Activated T-cell treated with anti-CD3 and anti-CD28 coated beads, Interleukin-2, amount 50 U/mL, for 48 hours (primary cell): ENCODE measurements at regions not wholly inside any gene's neighbourhood (a gene's known extent, or its start where the extent isn't known, plus 50 kb on each side); places are given as distances from the start of the nearest gene placed in this dataset.

Experiments used
- DNase-seq, 2 experiments: peaks; one replicate each; pipeline ENCODE4 v3.0.0-alpha.2; 2020

DNA sequence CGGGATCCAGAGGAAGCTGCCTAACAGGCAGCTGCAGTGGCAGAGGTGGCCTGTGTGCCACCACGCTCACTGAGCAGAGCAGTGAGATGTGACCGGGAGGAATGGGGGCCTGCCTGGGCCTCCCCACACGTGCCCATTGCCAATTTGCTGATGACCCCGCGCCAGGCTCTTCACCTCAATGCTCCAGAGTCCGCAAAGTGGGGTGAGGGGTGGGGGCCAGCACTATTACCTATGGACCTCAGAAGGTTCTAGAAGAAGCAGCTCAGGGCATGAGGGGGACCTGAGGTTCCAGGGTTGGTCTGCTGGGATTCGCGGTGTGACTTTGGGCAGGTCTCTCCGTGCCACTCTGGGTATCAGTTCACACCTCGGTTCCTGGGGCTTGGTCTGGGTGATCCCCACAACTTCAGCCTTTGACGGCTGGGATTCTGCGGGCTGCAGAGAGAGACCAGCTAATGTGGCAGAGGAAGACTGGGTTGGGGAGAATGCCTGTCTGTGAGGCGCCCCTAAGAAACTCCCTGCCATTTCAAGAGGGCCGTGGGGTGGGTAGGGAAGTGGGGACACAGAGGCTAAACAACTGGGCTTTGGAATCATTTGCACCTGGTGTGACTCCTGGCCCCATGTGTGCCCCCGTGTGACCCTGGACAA is 231.0 kb upstream of the MVB12B start:
- DNase-seq: no peak

DNA sequence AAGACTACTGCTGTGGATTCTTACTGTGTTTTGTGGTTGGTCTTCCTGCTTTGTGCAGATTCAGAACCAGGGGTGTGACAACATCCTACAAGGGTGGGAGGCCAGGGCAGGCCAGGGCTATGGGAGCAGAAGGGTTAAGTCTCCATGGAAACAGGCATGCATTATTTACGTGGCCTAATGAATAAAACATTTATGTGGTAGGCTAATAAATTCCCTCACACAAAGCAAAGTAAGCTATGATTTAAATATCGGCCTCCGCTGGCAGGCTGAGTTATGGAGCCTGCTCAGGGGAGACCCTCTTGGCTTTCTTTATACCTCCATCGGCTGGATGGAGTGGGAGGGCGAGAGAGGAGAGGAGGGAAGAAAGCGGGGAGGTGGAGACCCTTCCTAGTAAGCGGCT is 230.3 kb upstream of the MVB12B start:
- no peak for DNase-seq

DNA sequence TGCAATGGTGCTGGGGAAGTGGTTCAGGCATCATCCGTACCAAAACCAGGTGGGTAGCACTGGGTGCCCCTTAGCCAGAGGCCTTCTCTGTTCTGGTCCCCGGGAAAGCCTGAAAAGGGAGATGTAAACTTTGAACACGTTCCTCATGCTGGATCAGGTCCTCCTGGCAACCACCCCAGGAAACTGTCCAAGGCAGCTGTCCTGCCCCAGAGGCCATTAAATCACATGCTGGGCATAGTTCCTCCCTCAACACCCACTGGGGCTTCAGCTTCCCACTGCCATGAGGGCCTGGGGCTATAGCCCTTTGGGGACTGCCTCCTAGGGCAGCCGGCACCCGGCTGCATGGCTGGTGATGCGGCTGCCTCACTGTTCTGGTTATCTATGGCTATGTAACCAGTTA is 228.9 kb upstream of the MVB12B start:
- no peak for DNase-seq

DNA sequence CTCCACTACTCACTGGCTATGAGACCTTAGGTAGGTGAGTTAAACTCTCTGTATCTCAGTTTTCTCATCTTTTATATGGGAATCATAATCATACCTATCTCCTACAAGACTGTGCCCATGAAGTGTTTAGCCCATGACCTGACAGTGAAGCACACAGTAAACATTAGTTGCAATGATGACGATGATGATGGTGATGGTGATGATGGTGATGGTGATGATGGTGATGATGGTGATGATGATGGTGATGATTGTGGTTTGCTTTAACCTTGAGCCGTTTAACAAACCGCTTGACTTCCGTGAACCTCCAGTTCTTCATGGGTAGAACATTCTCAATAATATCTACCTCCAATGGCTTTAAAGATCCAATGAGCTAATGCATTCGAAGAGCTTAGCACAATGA is 220.2 kb upstream of the MVB12B start:
- DNase-seq: no peak

DNA sequence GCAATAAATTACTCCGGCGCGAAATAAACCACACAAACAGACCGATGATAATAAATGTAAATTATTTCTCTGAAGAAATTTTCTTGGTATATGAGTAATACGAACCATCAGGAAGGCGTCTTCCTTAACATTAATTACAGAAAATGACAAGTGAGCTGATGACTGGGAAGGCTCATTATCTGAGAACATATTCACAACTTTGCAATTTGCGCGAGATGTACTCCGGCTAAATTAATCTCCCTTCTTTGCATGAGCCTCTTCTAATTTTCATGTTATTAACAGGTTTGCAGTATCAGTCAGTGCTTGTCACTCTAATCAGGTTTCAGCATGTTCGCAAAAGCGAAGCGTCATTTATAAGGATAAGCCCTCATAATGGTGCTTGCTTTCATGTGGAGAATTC is 218.9 kb upstream of the MVB12B start:
- DNase-seq: no peak

DNA sequence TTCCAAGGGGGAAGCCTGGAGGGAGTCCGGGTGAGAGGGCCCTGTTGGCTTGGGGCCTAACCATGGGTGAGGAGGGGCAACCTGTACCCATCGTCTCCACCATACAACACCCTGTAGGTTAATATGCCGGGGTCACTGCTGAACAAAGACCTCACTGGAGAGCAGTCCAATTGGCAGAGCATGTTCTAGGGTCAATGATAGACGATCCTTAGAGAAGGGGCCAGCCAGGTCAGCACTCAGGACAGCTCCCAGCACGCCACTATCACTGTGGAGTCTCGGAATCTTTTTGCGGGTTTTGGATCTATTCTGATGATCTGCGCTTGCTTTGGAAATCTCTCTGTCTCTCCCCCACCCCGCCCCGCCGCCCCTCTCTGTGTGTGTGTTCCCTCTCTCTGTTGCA is 218.4 kb upstream of the MVB12B start:
- no peak for DNase-seq

DNA sequence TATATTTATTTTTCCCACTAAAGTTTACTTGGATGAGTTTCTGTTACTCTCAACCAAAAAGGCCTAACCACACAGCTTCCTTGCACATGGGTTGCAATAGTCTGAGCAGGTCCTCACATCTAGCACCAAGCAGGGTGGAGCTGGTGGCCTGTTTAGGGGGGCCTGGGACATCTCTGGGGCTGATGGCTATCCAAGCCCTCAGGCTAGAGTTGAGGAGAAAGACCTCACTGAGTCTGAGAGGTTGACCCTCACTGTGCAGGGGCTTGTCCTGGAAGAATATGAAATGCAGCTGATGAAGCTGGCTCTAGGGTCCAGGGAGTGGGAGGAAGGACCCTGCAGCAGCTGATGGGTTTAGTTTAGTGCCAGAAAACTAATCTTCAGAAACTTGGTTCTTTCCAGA is 217.1 kb upstream of the MVB12B start:
- no peak for DNase-seq

DNA sequence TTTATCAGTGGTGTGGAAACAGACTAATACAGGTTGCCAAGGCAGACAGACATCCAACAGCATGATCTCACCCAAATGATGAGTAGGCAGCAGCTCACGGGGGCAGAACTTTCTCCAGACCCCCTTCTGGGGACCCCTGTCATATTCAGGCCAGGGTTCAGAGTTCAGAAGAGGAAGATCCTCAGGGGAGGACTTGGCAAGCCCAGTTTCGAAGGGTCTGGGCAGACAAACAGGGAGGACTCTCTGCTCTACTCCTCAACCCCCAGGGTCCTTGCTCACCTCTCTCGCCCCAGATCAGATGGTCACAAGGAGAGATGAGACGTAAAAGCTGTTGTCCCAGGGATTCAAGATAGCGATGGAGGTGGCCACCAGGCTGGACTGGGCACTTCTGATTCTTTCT is 215.1 kb upstream of the MVB12B start:
- DNase-seq: no peak

DNA sequence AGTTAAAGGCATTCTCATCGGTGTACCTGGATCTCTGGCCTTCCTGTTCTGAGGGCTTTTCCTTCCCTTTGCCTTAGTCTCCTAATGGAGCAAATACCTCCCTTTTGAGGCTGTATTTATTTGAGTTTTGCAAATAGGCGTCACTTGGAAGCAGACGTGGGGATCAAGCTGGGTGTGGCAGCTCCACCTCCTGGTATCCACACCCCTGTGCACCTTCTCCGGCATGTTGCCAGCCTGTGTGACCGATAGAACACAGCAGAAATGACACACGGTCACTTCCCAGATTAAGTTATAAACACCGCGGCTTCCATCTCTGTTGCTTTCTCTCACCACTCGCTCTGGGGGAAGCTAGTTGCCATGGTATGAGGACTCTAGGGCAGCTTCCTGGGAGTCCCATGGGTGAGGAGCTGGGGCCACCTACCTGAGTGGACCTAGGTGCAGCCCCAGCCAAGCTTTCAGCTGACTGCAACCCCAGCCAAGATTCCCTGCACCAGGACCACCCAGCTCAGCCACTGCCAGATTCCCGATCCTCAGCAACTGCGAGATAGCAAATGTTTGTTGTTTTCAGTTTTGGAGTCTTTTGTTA is 214.4 kb upstream of the MVB12B start:
- no peak for DNase-seq

DNA sequence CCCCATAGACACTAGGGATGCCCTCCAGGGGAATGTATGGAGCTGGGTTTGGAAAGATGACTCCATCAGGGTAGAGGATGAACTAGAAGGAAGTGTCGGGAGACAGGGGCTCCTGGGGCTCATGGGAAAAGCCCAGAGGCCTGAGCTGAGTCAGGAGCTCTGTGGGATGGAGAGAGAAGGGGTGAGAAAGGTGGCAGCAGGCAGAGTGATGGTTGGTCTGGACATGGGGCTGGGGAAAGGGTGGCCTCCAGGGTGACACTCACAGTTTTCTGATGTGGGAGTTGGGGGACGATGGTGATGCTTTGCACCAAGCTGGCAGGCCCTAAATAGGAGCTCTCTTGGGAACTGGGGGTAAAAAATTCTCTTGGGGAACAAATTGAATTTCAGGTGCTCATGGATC is 213.5 kb upstream of the MVB12B start:
- DNase-seq: no peak

DNA sequence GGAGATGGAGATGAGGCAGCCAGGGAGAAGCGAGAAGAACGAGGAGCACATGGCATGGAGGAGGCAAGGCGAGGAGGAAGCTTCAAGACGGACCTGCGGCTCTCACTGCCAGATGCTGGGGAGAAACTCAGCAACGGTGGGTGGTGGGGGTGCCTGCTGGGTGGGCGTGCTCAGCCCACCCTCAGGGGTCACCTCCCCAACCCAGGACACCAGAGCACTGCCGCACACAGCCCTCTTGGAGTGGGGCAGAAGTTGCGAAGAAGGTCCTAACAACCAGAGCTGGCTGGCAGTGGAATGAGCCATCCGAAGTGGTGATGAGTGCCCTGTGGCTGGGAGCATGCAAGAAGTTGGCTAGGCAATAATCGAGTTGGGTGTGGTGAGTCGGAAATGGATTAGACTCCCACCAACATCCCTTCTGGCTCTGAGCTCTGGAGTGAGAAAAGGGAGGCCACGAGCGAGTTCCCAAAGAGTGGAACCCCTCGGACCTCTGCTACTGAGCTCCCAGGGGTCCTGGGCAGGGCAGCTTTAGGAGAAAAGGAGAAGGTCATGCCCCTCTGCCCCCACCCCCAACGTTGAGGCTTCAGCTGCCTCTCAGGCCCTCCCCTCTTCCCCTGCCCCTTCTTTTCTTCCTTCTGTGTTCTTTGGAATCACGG is 212.7 kb upstream of the MVB12B start:
- no peak for DNase-seq

DNA sequence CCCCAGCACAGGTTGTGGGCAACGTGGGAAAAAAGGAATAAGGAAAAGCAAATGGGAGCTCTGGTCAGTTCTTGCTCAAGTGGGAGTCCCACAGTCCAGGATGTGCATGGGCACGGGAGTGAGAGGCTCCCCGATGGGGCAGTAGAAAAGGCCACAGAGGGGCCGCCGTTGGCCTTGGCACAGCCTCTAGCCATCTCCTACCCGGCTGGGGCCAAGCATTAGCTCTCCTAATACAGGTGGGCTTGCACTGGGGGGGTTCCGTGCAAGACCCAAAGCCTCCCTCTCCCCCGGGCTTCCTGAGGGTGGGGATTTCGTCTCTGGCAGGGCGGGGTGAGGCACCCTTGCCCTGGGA is 212.2 kb upstream of the MVB12B start:
- no peak for DNase-seq

DNA sequence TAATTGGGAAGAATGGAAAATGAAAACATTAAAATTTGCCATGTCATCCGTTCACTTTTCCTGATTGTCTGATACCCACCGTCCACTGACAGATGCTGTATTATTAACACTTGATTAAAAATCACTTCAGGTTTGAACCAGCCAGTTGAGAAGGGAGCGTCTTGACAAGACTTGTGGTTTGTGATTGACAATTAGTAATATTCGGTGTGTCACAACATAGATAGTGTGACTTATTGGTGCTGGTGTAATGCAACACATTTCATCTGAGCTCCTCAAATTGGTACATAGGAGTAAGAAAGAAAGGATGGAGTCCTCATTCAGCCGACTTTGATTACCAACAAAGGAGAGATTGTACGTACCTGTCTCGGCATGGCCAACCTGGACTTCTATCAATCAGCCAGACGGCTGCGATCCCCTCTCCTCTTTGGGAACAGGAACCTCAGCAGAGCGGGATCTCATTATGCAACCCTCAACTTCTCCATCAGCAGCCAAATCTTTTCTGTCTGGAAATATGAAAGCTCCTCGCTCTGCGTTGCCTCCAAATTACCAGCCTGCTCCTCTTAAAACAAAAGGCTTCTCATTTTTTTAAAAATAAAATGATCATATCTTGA is 211.7 kb upstream of the MVB12B start:
- no peak for DNase-seq

DNA sequence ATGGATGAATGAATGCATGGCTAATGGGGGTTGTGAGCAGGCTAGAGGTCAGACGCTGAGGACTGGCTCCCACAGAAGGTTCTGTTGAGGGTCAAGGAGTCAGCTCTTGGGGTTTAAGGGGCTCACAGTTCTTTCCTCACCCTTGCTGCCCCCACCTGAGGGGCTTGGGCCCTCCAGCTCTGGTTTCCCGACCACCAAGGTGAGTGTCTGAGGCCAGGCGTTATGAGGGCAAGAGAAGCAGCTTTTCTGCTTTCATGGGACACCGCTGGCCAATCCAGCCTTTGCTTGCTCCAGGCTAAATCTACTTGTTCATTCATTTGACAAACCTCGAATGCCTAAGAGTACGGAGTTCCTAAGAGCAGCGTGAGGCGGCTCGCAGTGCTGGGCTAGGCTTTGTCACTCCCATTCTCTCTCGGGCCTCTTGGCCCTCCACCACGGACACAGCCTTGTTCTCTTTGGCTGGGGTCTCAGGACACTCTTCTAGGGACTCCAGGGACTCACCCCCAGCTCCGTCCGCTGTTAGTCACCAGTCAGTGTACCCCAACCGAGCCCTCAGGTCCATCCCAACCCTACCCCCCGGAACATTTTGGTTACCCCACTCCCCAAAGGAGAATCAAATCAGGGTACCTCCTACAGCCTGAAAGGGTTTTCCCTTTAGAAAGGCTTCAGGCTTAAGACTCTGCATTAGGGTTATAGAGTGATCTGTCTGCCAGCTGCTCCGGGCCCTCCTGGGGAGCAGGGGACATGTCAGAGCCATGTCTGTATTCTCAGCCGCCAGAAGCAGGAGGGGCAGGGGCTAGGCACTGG is 210.1 kb upstream of the MVB12B start:
- DNase-seq: no peak

DNA sequence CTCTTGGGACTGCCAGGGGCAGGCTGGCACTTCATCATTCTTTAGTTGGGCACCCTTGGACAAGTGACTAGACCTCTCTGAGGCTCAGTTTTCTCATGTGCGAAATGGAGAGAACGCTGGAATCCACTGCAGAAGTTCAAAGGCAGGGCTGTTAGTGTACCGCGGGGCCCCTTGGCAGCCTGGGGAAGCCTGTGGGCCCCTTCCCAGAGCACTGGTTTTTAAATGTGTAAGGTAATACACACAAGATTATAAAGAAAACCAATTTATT is 209.5 kb upstream of the MVB12B start:
- DNase-seq: no peak

DNA sequence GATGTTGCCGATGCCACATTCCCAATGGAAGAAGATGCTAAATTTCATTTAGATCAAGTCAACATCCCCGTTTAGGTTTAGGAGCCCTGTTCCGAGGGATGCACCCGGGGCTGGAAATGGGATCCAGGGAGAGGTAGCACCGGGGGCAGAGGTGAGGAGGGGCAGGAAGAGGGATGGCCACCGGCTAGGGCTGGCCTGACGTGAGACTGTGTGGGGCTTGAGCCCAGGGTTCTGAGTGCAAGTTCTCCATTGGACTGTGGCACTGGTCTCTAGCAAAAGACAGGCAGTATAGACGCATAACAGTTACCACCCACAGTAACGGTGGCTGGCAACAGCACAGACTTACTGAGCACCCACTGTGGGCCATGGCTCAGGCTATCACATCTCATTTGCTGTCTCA is 209.0 kb upstream of the MVB12B start:
- DNase-seq: no peak

DNA sequence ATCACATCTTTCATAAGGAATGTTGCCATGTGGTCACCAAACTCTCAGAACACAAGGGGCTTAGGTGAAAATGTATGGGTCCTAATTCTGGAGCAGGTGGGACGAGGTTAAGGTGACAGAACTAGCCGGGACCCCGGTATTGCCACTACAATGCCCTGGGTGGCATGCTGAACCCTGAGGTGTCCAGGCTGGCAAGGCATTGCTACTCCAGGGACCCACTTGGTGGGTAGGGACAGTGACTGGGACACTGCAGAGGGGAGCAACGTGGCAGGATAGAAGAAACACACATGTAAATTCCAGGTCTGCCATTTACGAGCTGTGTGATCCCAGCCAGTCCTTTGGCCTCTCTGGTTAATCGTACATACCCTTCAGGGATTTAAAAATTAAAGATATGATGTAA is 206.9 kb upstream of the MVB12B start:
- no peak for DNase-seq

DNA sequence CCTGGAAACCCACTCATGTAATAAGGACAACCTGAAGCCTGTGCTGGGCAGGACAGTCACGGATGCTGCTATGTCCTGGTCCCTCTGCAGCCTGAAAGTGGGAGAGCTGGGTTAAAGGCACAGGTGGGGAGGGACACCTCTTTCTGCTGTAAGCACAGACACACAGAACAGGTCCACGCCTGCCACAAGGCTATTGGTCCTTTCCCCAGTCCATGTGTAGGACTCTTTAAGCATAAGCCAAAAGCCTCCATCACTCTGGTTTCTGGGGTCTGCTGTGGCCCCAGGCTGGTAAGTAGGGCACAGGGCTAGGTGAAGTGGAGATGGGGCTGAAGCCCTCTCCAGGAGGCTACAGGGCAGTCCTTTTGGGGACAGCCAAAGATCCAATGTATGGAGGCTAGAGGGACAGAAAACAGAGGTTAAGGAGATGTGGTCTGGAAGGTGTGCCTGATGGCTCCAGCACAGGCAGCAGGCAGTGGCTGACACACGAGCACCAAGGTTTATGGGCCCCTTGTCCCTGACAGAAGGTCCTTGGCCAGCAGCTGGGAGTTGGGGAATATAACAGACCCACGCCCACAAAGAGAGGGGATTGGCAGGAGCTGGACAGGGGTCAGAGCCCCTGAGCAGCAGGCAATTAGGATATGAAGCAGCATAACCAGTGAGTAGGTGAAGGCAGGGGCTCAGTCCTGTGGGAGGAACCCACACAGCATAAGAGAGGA is 203.6 kb upstream of the MVB12B start:
- DNase-seq: no peak

DNA sequence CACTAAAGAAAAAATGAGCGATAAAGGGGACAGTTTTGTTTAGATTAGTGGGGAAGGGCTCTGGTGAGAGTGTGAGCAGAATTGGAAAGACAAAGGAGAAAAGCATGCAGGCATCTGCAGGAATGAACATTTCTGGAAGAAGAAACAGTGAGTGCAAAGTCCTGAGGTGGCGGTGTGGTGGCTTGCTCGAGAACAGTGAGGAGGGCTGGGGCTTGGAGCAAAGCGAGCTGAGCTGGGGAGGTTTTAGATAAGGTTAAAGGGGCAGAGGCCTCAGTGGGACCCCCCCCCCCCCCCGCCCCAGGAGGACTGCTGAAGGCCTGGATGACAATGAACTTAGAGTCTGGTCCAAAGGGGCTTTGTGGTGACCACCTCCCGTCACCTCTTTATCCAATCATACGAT is 202.7 kb upstream of the MVB12B start:
- DNase-seq: no peak

DNA sequence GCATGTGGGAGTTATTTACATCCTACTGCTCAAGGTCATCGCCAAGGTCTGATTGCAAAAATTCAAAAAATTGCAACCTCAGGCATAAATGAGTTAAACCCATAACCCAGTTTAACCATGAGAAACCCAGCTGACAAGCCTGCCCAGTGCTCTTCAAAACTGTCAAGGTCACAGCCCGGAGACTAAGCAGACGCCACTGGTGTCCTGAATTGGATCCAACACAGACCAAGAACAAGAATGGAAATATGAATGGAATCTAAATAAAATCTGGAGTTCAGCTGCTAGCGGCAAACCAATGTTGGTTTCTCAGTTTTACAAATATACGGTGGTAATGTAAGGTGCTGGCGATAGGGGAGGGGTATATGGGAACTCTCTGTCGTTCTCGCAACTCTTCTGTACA is 201.5 kb upstream of the MVB12B start:
- DNase-seq: no peak

DNA sequence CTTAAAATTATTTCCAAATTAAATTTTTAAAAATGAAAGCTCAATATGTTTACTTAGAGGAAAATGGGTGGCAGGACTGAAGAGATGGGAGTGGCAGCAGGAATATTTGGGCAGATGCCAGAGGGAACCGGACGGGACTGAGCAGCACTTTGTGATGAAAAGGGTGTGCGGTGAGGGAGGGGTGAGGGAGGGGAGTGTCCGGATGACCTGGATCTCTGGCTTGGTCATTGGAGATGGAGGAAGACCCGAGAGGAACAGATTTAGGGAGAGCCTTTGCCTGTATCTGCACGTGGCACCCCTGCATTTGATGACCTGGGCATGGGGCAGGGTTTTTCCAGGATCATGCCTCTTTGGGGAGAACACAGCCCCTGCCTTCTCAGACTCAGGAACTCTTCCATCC is 201.1 kb upstream of the MVB12B start:
- no peak for DNase-seq

DNA sequence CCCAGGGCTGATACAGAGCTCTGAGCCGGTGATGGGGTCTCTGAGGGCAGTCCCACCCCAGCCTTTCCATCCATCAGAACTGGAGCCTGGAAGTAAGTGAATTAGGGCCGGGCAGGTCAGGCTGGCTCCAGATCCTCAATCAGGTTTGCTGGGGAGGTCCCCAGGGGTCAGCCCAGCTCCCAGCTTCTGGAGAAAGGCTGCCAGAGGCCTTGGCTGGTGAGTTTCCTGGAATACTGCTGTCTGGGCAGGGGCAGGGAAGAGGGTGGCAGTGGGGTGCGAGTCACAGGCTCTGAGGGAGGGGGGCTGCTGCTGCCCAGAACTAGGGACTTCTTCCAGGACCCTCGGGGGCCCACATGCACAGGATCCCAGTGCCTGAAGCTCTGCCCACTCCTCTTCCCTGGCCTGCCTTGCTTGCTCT is 200.6 kb upstream of the MVB12B start:
- DNase-seq: no peak

DNA sequence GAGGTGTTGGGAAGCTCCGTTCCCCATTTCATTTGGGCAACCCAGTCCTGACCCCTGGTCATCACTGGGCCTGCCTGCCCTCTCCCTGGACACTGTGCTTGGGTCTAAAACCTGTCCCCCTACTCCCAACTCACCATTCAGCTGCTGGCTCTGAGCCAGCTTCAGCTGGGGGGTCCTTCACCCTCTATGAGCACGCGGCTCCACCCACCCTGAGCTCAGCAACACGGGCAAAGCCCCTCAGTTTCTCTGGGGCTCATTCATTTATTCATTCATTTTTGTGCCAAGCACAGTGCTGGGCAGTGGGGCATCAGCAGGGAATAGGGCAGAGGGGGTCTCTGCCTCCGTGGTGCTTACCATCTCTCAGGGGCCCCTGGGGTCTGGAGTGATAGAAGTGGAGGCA is 199.8 kb upstream of the MVB12B start:
- DNase-seq: no peak
